Stomach (tissue), 8 donors: ENCODE measurements at regions not wholly inside any gene's neighbourhood (a gene's known extent, or its start where the extent isn't known, plus 50 kb on each side); places are given as distances from the start of the nearest gene placed in this dataset.

ENCODE experiments used
- DNase-seq, 2 donors: peaks; one replicate each; pipeline versions ENCODE4 v3.0.0 to v3.0.0-alpha.2; 2013 to 2019
- H3K27ac ChIP-seq, 5 donors: fragments of 200-600 bp in 4 of 5; sonication (generic) in 4 of 5; one replicate each; pipeline ENCODE4 v1.5.1; 2013 to 2019; ENCODE audit warnings: mild to moderate bottlenecking in 1 of 5, moderate library complexity in 1 of 5
- H3K27me3 ChIP-seq, 3 donors: fragments of 200-600 bp; sonication (generic); one replicate each; pipeline ENCODE4 v1.5.1; 2017 to 2019; ENCODE audit warnings: mixed run types in 1 of 3
- H3K36me3 ChIP-seq, 4 donors: fragments of 200-600 bp; sonication (generic); 1 replicate in 3 of 4; 2 replicates in 1 of 4; pipeline ENCODE4 v1.5.1; 2016 to 2019
- H3K4me1 ChIP-seq, 4 donors: fragments of 200-600 bp; sonication (generic); one replicate each; pipeline ENCODE4 v1.5.1; 2016 to 2019
- H3K4me3 ChIP-seq, 4 donors: fragments of 200-600 bp; sonication (generic) in 3 of 4; one replicate each; pipeline ENCODE4 v1.5.1; 2016 to 2019; ENCODE audit warnings: mild to moderate bottlenecking in 1 of 4
- H3K9me3 ChIP-seq, 4 donors: fragments of 200-600 bp; sonication (generic); one replicate each; pipeline ENCODE4 v1.5.1; 2016 to 2019
- EP300 ChIP-seq: sonication (generic); formaldehyde crosslinking; IDR thresholded peaks from one replicate; pipeline ENCODE4 v1.6.1; 2017; ENCODE audit warnings: antibody characterized with exemption
- POLR2A ChIP-seq, 4 donors: fragments of 450-650 bp; IDR thresholded peaks; one replicate each; pipeline ENCODE4 v1.6.1; 2016; ENCODE audit warnings: antibody characterized with exemption in 4 of 4, control low read depth in 2 of 4, mild to moderate bottlenecking in 1 of 4, moderate library complexity in 1 of 4
- POLR2AphosphoS5 ChIP-seq, 3 donors: sonication (generic); formaldehyde crosslinking; IDR thresholded peaks; one replicate each; pipeline ENCODE4 v1.6.1; 2016; ENCODE audit warnings: antibody characterized with exemption in 3 of 3
- WGBS, 5 donors: extraction: QIAGEN DNeasy Blood & Tissue Kit in 3 of 5; methylation state at CpG; one replicate each; pipeline versions ENCODE4 v1.1.5 to v1.1.7; 2013 to 2018; 5-methylcytosine and 5-hydroxymethylcytosine counted together
- intact Hi-C: fragments of 100-400 bp; cut with DNase I; formaldehyde crosslinking; loops from one replicate; pipeline ENCODE4 v1.15.1; 2023; ENCODE audit warnings: low total_unique reads
- TF ChIP-seq, protein P1 (sequence below), 7 experiments: fragments of 450-650 bp in 4 of 7; fragments of 200-600 bp in 3 of 7; sonication (generic) in 3 of 7; IDR thresholded peaks; one replicate each; pipeline ENCODE4 v1.5.1; 2016 to 2019; ENCODE audit warnings: antibody characterized with exemption in 7 of 7, control low read depth in 2 of 7, mild to moderate bottlenecking in 1 of 7
- donor health status: healthy with polysubstance abuse.
- donor health status: Bipolar disorder and iron deficiency.
- donor health status: healthy.

DNA sequence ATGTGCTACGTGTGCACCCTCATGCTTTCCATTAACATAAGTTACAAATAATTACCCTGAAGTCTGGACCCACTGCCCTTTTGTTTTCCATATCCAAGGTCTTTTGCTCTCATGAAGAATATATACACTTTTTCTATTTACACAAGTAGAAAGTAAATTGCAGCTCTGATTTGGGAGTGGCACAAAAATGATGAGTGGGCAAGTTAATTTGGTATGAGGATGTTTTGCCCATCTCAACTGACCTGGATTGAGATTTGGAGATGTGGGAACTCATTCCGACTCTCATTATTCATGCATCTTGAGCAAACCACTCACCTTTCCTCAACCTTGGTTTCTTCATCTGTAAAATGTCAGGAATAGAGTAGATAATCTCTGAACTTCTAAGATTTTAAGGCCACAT lies 53.6 kb upstream of the TMEM17 start:
- WGBS, 5 donors: 81 to 93% (median 84%) methylated on average over 2 of the region's 2 CpGs
- peaks cover 0 to 8% (median 0%) of the 10 kb centered on the region in 4 donors for H3K4me1 ChIP-seq
- no peaks in the 10 kb centered on the region for H3K27me3 ChIP-seq
- no peak for TF ChIP-seq POLR2AphosphoS5 (IDR thresholded peaks at IDR 0.05)
- no peak for TF ChIP-seq POLR2A (IDR thresholded peaks at IDR 0.05)
- TF ChIP-seq, protein P1, sequence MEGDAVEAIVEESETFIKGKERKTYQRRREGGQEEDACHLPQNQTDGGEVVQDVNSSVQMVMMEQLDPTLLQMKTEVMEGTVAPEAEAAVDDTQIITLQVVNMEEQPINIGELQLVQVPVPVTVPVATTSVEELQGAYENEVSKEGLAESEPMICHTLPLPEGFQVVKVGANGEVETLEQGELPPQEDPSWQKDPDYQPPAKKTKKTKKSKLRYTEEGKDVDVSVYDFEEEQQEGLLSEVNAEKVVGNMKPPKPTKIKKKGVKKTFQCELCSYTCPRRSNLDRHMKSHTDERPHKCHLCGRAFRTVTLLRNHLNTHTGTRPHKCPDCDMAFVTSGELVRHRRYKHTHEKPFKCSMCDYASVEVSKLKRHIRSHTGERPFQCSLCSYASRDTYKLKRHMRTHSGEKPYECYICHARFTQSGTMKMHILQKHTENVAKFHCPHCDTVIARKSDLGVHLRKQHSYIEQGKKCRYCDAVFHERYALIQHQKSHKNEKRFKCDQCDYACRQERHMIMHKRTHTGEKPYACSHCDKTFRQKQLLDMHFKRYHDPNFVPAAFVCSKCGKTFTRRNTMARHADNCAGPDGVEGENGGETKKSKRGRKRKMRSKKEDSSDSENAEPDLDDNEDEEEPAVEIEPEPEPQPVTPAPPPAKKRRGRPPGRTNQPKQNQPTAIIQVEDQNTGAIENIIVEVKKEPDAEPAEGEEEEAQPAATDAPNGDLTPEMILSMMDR (IDR thresholded peaks at IDR 0.05): no peak
- TF ChIP-seq EP300: no peak
- H3K36me3 ChIP-seq: no peaks in the 10 kb centered on the region
- DNase-seq: no peak
- no peak overlapping the region for H3K4me3 ChIP-seq
- intact Hi-C loops: no loop called here
- H3K27ac ChIP-seq: no peak overlapping the region
- H3K9me3 ChIP-seq: no peaks in the 10 kb centered on the region

DNA sequence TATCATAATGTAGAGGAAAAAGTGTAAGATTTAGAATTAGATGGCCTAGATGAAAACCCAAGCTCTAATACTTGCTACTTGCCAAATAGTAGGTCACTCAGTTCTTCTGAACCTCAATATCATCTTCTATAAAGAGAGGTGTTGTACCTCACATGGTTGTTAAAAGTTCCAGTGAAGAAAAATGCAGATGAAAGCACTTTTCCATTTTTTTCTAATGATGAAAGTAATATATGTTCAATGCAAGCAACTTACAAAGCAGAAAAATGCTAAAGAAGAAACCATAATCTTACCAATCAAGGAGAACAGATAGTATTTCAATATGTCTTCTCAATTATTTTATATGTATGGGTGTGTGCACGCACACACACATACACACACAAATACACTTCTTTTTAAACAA lies 52.7 kb upstream of the TMEM17 start:
- Histone ChIP-seq H3K36me3 (no peaks in the 10 kb centered on the region), H3K4me3 (no peak overlapping the region), H3K4me1 (peaks cover 0 to 8% (median 0%) of the 10 kb centered on the region in 4 donors), H3K27ac (no peak overlapping the region), H3K27me3 (no peaks in the 10 kb centered on the region), H3K9me3 (no peaks in the 10 kb centered on the region)
- WGBS, 5 donors: 87 to 95% (median 93%) methylated on average over 1 of the region's 1 CpG
- intact Hi-C loops: no loop called here
- TF ChIP-seq POLR2A (IDR thresholded peaks at IDR 0.05): no peak
- no peak for TF ChIP-seq EP300
- TF ChIP-seq, protein P1 (IDR thresholded peaks at IDR 0.05): no peak
- TF ChIP-seq POLR2AphosphoS5 (IDR thresholded peaks at IDR 0.05): no peak
- DNase-seq: no peak

DNA sequence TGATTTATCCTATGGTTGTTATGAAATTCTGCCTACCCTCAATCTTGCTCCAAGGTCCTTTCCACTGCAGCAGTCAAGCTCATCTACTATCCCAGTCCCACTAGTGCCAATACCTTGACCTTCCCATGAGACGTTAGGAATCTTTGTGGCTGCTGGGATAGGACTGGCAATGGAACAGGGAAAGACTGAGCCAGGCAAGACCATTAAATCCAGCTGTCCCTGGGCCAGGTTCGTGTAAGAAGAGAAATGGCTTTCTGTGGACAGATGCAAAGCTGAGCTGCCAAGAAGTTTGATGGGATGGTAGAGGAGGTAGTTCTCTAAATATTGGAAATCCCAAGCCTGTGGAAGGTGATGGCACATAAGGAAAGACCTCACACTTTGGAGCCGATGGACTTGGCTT lies 50.1 kb upstream of the TMEM17 start:
- no peak for TF ChIP-seq EP300
- Histone ChIP-seq H3K4me1 (peaks cover 0 to 8% (median 0%) of the 10 kb centered on the region in 4 donors), H3K9me3 (no peaks in the 10 kb centered on the region), H3K27me3 (no peaks in the 10 kb centered on the region), H3K4me3 (no peak overlapping the region), H3K27ac (no peak overlapping the region), H3K36me3 (no peaks in the 10 kb centered on the region)
- DNase-seq: no peak
- intact Hi-C loops: no loop called here
- WGBS, 5 donors: 52 to 71% (median 66%) methylated on average over 3 of the region's 3 CpGs
